Ureter (tissue), 1 donor: ENCODE measurements at regions not wholly inside any gene's neighbourhood (a gene's known extent, or its start where the extent isn't known, plus 50 kb on each side); places are given as distances from the start of the nearest gene placed in this dataset.
A peak's percentile ranks its signal among the peaks of the same experiment; 100 is the strongest.

Experiments
- DNase-seq: peaks from one replicate; pipeline ENCODE4 v3.0.0-alpha.2; 2020; ENCODE audit warnings: low spot score
- donor health status: DM: yes; HTN: yes; CAD: no.

- no peak for DNase-seq
Measured at GRCh38 chr20:39876976-39877635, 811.9 kb downstream of the MAFB start.

- DNase-seq: no peak
Measured at GRCh38 chr20:39875492-39876110, 813.4 kb downstream of the MAFB start.

GRCh38 chr20:39874049-39874893, 814.8 kb downstream of the MAFB start:
- peak; percentile 69 for DNase-seq

GRCh38 chr20:39873286-39873685, 815.8 kb downstream of the MAFB start:
- no peak for DNase-seq

GRCh38 chr20:39871013-39871412, 818.0 kb downstream of the MAFB start:
- DNase-seq: no peak

GRCh38 chr20:39865446-39865845, 823.6 kb downstream of the MAFB start:
- no peak for DNase-seq

- no peak for DNase-seq
Measured at GRCh38 chr20:39862470-39862891, 826.6 kb downstream of the MAFB start.

- DNase-seq: no peak
Measured at GRCh38 chr20:39861381-39861780, 827.7 kb downstream of the MAFB start.

GRCh38 chr20:39857835-39858234, 831.2 kb downstream of the MAFB start:
- no peak for DNase-seq

- DNase-seq: no peak
Measured at GRCh38 chr20:39857187-39857586, 831.8 kb downstream of the MAFB start.

GRCh38 chr20:39855799-39856198, 833.2 kb downstream of the MAFB start:
- no peak for DNase-seq

GRCh38 chr20:39855056-39855455, 834.0 kb downstream of the MAFB start:
- no peak for DNase-seq

GRCh38 chr20:39853636-39854035, 835.4 kb downstream of the MAFB start:
- no peak for DNase-seq

GRCh38 chr20:39853050-39853449, 836.0 kb downstream of the MAFB start:
- DNase-seq: no peak

GRCh38 chr20:39851459-39851858, 837.6 kb downstream of the MAFB start:
- no peak for DNase-seq

- no peak for DNase-seq
Measured at GRCh38 chr20:39850821-39851330, 838.2 kb downstream of the MAFB start.

GRCh38 chr20:39850246-39850645, 838.8 kb downstream of the MAFB start:
- DNase-seq: no peak

GRCh38 chr20:39849664-39850063, 839.4 kb downstream of the MAFB start:
- DNase-seq: peak; percentile 87

GRCh38 chr20:39849171-39849570, 839.9 kb downstream of the MAFB start:
- DNase-seq: no peak

- DNase-seq: no peak
Measured at GRCh38 chr20:39839399-39840119, 849.5 kb downstream of the MAFB start.

- DNase-seq: no peak
Measured at GRCh38 chr20:39837561-39837960, 851.5 kb downstream of the MAFB start.
